ENCODE measurements at regions not wholly inside any gene's neighbourhood (a gene's known extent, or its start where the extent isn't known, plus 50 kb on each side); places are given as distances from the start of the nearest gene placed in this dataset.
A peak's percentile ranks its signal among the peaks of the same experiment; 100 is the strongest.

DNA sequence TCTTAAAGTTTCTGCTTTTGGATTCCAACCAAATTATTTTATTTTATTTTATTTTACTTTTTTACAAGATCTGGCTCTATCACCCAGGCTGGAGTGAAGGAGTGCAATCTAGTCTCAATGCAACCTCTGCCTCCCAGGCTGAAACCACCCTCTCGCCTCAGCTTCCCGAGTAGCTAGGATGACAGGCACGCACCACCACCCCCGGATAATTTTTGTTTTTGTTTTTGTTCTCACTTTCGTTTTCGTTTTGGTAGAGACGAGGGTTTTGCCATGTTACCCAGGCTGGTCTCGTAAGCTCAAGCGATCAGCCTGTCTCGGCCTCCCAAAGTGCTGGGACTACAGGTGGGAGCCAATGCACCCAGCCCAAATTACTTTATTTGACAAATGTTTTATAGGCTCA is 219.8 kb downstream of the ETS1 start:
- H3K4me1 ChIP-seq (ENCODE audit: insufficient read depth, low read length), result no peaks in the 10 kb centered on the region
- TF ChIP-seq CTCF (IDR thresholded peaks at IDR 0.05; ENCODE audit: insufficient read depth, low read depth, low read length) (no peak), EZH2 (IDR thresholded peaks at IDR 0.05; ENCODE audit: insufficient read depth, low read length) (no peak)
- no peaks in the 10 kb centered on the region for H3K9me3 ChIP-seq (ENCODE audit: insufficient read depth, low read depth, low read length)
- no peak overlapping the region for H3K4me2 ChIP-seq (ENCODE audit: low read length)
- FAIRE-seq (no peak), DNase-seq (ENCODE audit: low read depth) (no peak)
- H2AFZ ChIP-seq (ENCODE audit: low read depth, low read length), result no peak overlapping the region
- H3K27ac Mint-ChIP-seq (ENCODE audit: unreplicated experiment), result no peak overlapping the region
- no peak overlapping the region for H3K4me3 ChIP-seq (ENCODE audit: insufficient read depth, low read depth, low read length)
- H3K9me3 Mint-ChIP-seq (ENCODE audit: unreplicated experiment), result no peaks in the 10 kb centered on the region
- H3K79me2 ChIP-seq (ENCODE audit: insufficient read depth, low read length), result no peaks in the 10 kb centered on the region
- no peaks in the 10 kb centered on the region for H3K36me3 Mint-ChIP-seq (ENCODE audit: low read depth, unreplicated experiment)
- H3K4me1 Mint-ChIP-seq (ENCODE audit: low read depth, unreplicated experiment), result no peaks in the 10 kb centered on the region
- H4K20me1 ChIP-seq (ENCODE audit: insufficient read depth, low read length), result no peaks in the 10 kb centered on the region
- H3K27me3 ChIP-seq (ENCODE audit: insufficient read depth, low read length), result no peaks in the 10 kb centered on the region
- no peak overlapping the region for H3K4me3 Mint-ChIP-seq (ENCODE audit: unreplicated experiment)
- no peak overlapping the region for H3K27ac ChIP-seq (ENCODE audit: low read depth, low read length)
- no peak overlapping the region for H3K9ac ChIP-seq (ENCODE audit: low read length)
- no peaks in the 10 kb centered on the region for H3K36me3 ChIP-seq (ENCODE audit: insufficient read depth, low read length)
- H3K27me3 Mint-ChIP-seq (ENCODE audit: low read depth, unreplicated experiment), result peaks cover 5% of the 10 kb centered on the region

DNA sequence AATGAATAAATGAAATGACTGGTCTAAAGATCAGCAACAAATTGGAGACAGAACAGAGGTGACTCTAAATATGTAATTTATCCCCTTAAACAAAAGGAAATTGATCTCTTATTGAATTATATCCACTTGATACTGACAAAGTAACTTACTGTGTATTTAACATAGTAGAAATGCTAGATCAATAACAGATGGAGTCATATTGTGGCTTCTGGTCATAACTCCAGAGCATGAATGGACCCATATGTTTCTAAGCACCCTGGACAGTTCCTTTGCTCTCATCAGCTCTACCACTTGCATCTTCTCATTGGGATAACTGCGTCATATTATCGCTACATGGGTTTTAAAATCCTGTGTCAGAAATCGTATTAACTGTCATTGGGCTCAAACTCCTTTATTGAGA is 222.3 kb downstream of the ETS1 start:
- Histone ChIP-seq H3K27ac (ENCODE audit: low read depth, low read length) (no peak overlapping the region), H3K36me3 (ENCODE audit: insufficient read depth, low read length) (no peaks in the 10 kb centered on the region), H3K9ac (ENCODE audit: low read length) (no peak overlapping the region), H3K79me2 (ENCODE audit: insufficient read depth, low read length) (no peaks in the 10 kb centered on the region), H4K20me1 (ENCODE audit: insufficient read depth, low read length) (no peaks in the 10 kb centered on the region), H2AFZ (ENCODE audit: low read depth, low read length) (no peak overlapping the region), H3K4me1 (ENCODE audit: insufficient read depth, low read length) (peaks cover 6% of the 10 kb centered on the region), H3K4me3 (ENCODE audit: insufficient read depth, low read depth, low read length) (no peak overlapping the region), H3K4me2 (ENCODE audit: low read length) (no peak overlapping the region), H3K27me3 (ENCODE audit: insufficient read depth, low read length) (no peaks in the 10 kb centered on the region), H3K9me3 (ENCODE audit: insufficient read depth, low read depth, low read length) (no peaks in the 10 kb centered on the region)
- peak; percentile 54 for DNase-seq (ENCODE audit: low read depth)
- Mint-ChIP-seq H3K36me3 (ENCODE audit: low read depth, unreplicated experiment) (no peaks in the 10 kb centered on the region), H3K27me3 (ENCODE audit: low read depth, unreplicated experiment) (peaks cover 5% of the 10 kb centered on the region), H3K9me3 (ENCODE audit: unreplicated experiment) (no peaks in the 10 kb centered on the region), H3K27ac (ENCODE audit: unreplicated experiment) (no peak overlapping the region), H3K4me1 (ENCODE audit: low read depth, unreplicated experiment) (peaks cover 3% of the 10 kb centered on the region), H3K4me3 (ENCODE audit: unreplicated experiment) (no peak overlapping the region)
- TF ChIP-seq EZH2 (IDR thresholded peaks at IDR 0.05; ENCODE audit: insufficient read depth, low read length) (no peak), CTCF (IDR thresholded peaks at IDR 0.05; ENCODE audit: insufficient read depth, low read depth, low read length) (no peak)
- FAIRE-seq, result no peak

DNA sequence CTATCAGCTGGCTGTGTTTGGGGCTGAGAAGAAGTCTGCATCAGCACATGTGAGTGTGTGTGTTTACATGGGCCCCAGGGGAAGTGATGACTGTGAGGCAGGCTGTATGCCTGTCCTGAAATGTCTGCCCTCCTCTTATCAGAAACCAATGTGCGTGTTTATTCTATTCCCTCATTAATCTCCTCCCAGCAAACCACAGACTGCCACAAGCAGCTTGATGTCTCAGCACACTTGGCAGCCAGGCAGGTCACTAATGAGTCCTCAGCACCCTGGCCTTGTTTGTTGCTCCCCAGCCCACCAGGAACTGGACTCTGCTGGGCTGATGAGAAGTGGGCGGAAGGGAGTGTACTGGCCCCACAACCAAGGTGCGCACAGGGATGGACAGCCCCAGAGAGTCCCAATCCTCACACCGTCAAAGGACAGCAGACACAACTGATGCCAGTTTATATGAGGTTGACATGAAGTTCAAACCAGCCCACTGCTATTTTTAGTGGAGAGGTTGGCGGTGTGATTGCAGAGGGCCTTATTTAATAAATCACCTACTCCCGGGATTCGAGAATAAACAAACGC is 225.8 kb downstream of the ETS1 start:
- H3K27ac Mint-ChIP-seq (ENCODE audit: unreplicated experiment), result no peak overlapping the region
- H3K79me2 ChIP-seq (ENCODE audit: insufficient read depth, low read length), result no peaks in the 10 kb centered on the region
- H2AFZ ChIP-seq (ENCODE audit: low read depth, low read length), result peak overlapping the region; percentile 27
- DNase-seq (ENCODE audit: low read depth) (peak; percentile 90), FAIRE-seq (no peak)
- peaks cover 12% of the 10 kb centered on the region for H3K27me3 Mint-ChIP-seq (ENCODE audit: low read depth, unreplicated experiment)
- no peaks in the 10 kb centered on the region for H3K36me3 ChIP-seq (ENCODE audit: insufficient read depth, low read length)
- peaks cover 14% of the 10 kb centered on the region for H3K4me1 Mint-ChIP-seq (ENCODE audit: low read depth, unreplicated experiment)
- peaks cover 6% of the 10 kb centered on the region for H3K4me1 ChIP-seq (ENCODE audit: insufficient read depth, low read length)
- peak overlapping the region; percentile 17 for H3K4me2 ChIP-seq (ENCODE audit: low read length)
- H4K20me1 ChIP-seq (ENCODE audit: insufficient read depth, low read length), result no peaks in the 10 kb centered on the region
- H3K27me3 ChIP-seq (ENCODE audit: insufficient read depth, low read length), result no peaks in the 10 kb centered on the region
- H3K36me3 Mint-ChIP-seq (ENCODE audit: low read depth, unreplicated experiment), result no peaks in the 10 kb centered on the region
- no peak overlapping the region for H3K4me3 Mint-ChIP-seq (ENCODE audit: unreplicated experiment)
- no peak for TF ChIP-seq CTCF (IDR thresholded peaks at IDR 0.05; ENCODE audit: insufficient read depth, low read depth, low read length)
- no peak for TF ChIP-seq EZH2 (IDR thresholded peaks at IDR 0.05; ENCODE audit: insufficient read depth, low read length)
- H3K4me3 ChIP-seq (ENCODE audit: insufficient read depth, low read depth, low read length), result no peak overlapping the region
- H3K9ac ChIP-seq (ENCODE audit: low read length), result no peak overlapping the region
- H3K9me3 Mint-ChIP-seq (ENCODE audit: unreplicated experiment), result no peaks in the 10 kb centered on the region
- H3K27ac ChIP-seq (ENCODE audit: low read depth, low read length), result no peak overlapping the region
- H3K9me3 ChIP-seq (ENCODE audit: insufficient read depth, low read depth, low read length), result no peaks in the 10 kb centered on the region

Measured in astrocyte (in vitro differentiated cells and primary cell).